ENCODE measurements at regions not wholly inside any gene's neighbourhood (a gene's known extent, or its start where the extent isn't known, plus 50 kb on each side); places are given as distances from the start of the nearest gene placed in this dataset.
"Not testable (repeated sequence)": the region's sequence is repeated elsewhere in the genome, so short reads cannot be mapped to it uniquely, and the experiment has no call there.

GRCh38 chr9:18325746-18326011, 148.3 kb upstream of the ADAMTSL1 start:
- intact Hi-C loops (cut with micrococcal nuclease); CTCF ChIA-PET: not testable (repeated sequence)

GRCh38 chr9:18327121-18327520, 146.8 kb upstream of the ADAMTSL1 start:
- no peak for DNase-seq
- H3K4me3 Mint-ChIP-seq = no peak overlapping the region
- no peaks in the 10 kb centered on the region for H3K9me3 Mint-ChIP-seq
- H3K27me3 Mint-ChIP-seq (ENCODE audit: low read depth) = peaks cover 7% of the 10 kb centered on the region
- intact Hi-C loops (cut with micrococcal nuclease) = no loop called here
- CTCF ChIA-PET = interaction anchor here (0.6 kb wide), 1 partner anchor 913 kb away, joined by 3 read pairs; no protein-coding TSS in a partner anchor
- no peak overlapping the region for H3K27ac Mint-ChIP-seq
- no peaks in the 10 kb centered on the region for H3K4me1 Mint-ChIP-seq (ENCODE audit: low read depth)
- no peaks in the 10 kb centered on the region for H3K36me3 Mint-ChIP-seq (ENCODE audit: low read depth)

More at GRCh38 chr9:18325746-18326011, 148.3 kb upstream of the ADAMTSL1 start:
- not testable (repeated sequence) for H3K27ac Mint-ChIP-seq; H3K4me1 Mint-ChIP-seq (ENCODE audit: low read depth); H3K9me3 Mint-ChIP-seq; H3K4me3 Mint-ChIP-seq; H3K27me3 Mint-ChIP-seq (ENCODE audit: low read depth); H3K36me3 Mint-ChIP-seq (ENCODE audit: low read depth); DNase-seq

GRCh38 chr9:18330401-18331309, 143.3 kb upstream of the ADAMTSL1 start:
- Mint-ChIP-seq H3K4me1 (ENCODE audit: low read depth) (no peaks in the 10 kb centered on the region), H3K4me3 (no peak overlapping the region), H3K9me3 (no peaks in the 10 kb centered on the region), H3K27ac (no peak overlapping the region), H3K27me3 (ENCODE audit: low read depth) (peaks cover 7% of the 10 kb centered on the region), H3K36me3 (ENCODE audit: low read depth) (no peaks in the 10 kb centered on the region)
- DNase-seq = no peak
- CTCF ChIA-PET = interaction anchor here (0.6 to 1.1 kb wide), 2 partner anchors 19 to 1268 kb away, joined by 3 read pairs; no protein-coding TSS in a partner anchor
- intact Hi-C loops (cut with micrococcal nuclease) = no loop called here

- H3K4me1 Mint-ChIP-seq (ENCODE audit: low read depth) = no peaks in the 10 kb centered on the region
- no peaks in the 10 kb centered on the region for H3K9me3 Mint-ChIP-seq
- no peak for DNase-seq
- intact Hi-C loops (cut with micrococcal nuclease) = no loop called here
- H3K27me3 Mint-ChIP-seq (ENCODE audit: low read depth) = peaks cover 7% of the 10 kb centered on the region
- CTCF ChIA-PET = interaction anchor here (1.1 kb wide), 1 partner anchor 20 kb away, joined by 3 read pairs; no protein-coding TSS in a partner anchor
- no peak overlapping the region for H3K27ac Mint-ChIP-seq
- H3K4me3 Mint-ChIP-seq = no peak overlapping the region
- no peaks in the 10 kb centered on the region for H3K36me3 Mint-ChIP-seq (ENCODE audit: low read depth)
Measured at GRCh38 chr9:18331310-18331684, 142.7 kb upstream of the ADAMTSL1 start.

- CTCF ChIA-PET = interaction anchor here (1.1 kb wide), 1 partner anchor 20 kb away, joined by 3 read pairs; no protein-coding TSS in a partner anchor
Measured at GRCh38 chr9:18331808-18332209, 142.1 kb upstream of the ADAMTSL1 start.

GRCh38 chr9:18333157-18333556, 140.8 kb upstream of the ADAMTSL1 start:
- Mint-ChIP-seq H3K9me3 (no peaks in the 10 kb centered on the region), H3K27ac (no peak overlapping the region), H3K36me3 (ENCODE audit: low read depth) (no peaks in the 10 kb centered on the region), H3K4me3 (no peak overlapping the region), H3K4me1 (ENCODE audit: low read depth) (no peaks in the 10 kb centered on the region), H3K27me3 (ENCODE audit: low read depth) (peaks cover 9% of the 10 kb centered on the region)
- no peak for DNase-seq
- CTCF ChIA-PET = interaction anchor here (1.4 kb wide), 1 partner anchor 110 kb away, joined by 3 read pairs; no protein-coding TSS in a partner anchor
- intact Hi-C loops (cut with micrococcal nuclease) = no loop called here

More at GRCh38 chr9:18331808-18332209, 142.1 kb upstream of the ADAMTSL1 start:
- H3K27ac Mint-ChIP-seq = no peak overlapping the region
- DNase-seq = no peak
- no peaks in the 10 kb centered on the region for H3K9me3 Mint-ChIP-seq
- H3K27me3 Mint-ChIP-seq (ENCODE audit: low read depth) = peaks cover 7% of the 10 kb centered on the region
- no peak overlapping the region for H3K4me3 Mint-ChIP-seq
- intact Hi-C loops (cut with micrococcal nuclease) = no loop called here
- no peaks in the 10 kb centered on the region for H3K36me3 Mint-ChIP-seq (ENCODE audit: low read depth)
- H3K4me1 Mint-ChIP-seq (ENCODE audit: low read depth) = no peaks in the 10 kb centered on the region

- H3K9me3 Mint-ChIP-seq = peaks cover 12% of the 10 kb centered on the region
- H3K36me3 Mint-ChIP-seq (ENCODE audit: low read depth) = no peaks in the 10 kb centered on the region
- no peak overlapping the region for H3K27ac Mint-ChIP-seq
- intact Hi-C loops (cut with micrococcal nuclease) = no loop called here
- no peak overlapping the region for H3K4me3 Mint-ChIP-seq
- H3K4me1 Mint-ChIP-seq (ENCODE audit: low read depth) = no peaks in the 10 kb centered on the region
- peaks cover 5% of the 10 kb centered on the region for H3K27me3 Mint-ChIP-seq (ENCODE audit: low read depth)
- CTCF ChIA-PET = no interaction called here
- DNase-seq = no peak
Measured at GRCh38 chr9:18335825-18336224, 138.1 kb upstream of the ADAMTSL1 start.

GRCh38 chr9:18338042-18338441, 135.9 kb upstream of the ADAMTSL1 start:
- CTCF ChIA-PET = no interaction called here
- Mint-ChIP-seq H3K9me3 (peaks cover 18% of the 10 kb centered on the region), H3K4me3 (no peak overlapping the region), H3K27me3 (ENCODE audit: low read depth) (peaks cover 5% of the 10 kb centered on the region), H3K4me1 (ENCODE audit: low read depth) (no peaks in the 10 kb centered on the region), H3K27ac (no peak overlapping the region), H3K36me3 (ENCODE audit: low read depth) (no peaks in the 10 kb centered on the region)
- intact Hi-C loops (cut with micrococcal nuclease) = no loop called here
- DNase-seq = no peak

GRCh38 chr9:18343784-18344183, 130.2 kb upstream of the ADAMTSL1 start:
- peaks cover 18% of the 10 kb centered on the region for H3K9me3 Mint-ChIP-seq
- H3K4me3 Mint-ChIP-seq = no peak overlapping the region
- CTCF ChIA-PET = no interaction called here
- H3K27ac Mint-ChIP-seq = no peak overlapping the region
- no peaks in the 10 kb centered on the region for H3K4me1 Mint-ChIP-seq (ENCODE audit: low read depth)
- no peaks in the 10 kb centered on the region for H3K27me3 Mint-ChIP-seq (ENCODE audit: low read depth)
- intact Hi-C loops (cut with micrococcal nuclease) = no loop called here
- DNase-seq = no peak
- no peaks in the 10 kb centered on the region for H3K36me3 Mint-ChIP-seq (ENCODE audit: low read depth)

GRCh38 chr9:18346745-18347144, 127.2 kb upstream of the ADAMTSL1 start:
- no peak for DNase-seq
- H3K4me3 Mint-ChIP-seq = no peak overlapping the region
- CTCF ChIA-PET = no interaction called here
- no peaks in the 10 kb centered on the region for H3K4me1 Mint-ChIP-seq (ENCODE audit: low read depth)
- H3K9me3 Mint-ChIP-seq = no peaks in the 10 kb centered on the region
- no peaks in the 10 kb centered on the region for H3K36me3 Mint-ChIP-seq (ENCODE audit: low read depth)
- intact Hi-C loops (cut with micrococcal nuclease) = no loop called here
- no peak overlapping the region for H3K27ac Mint-ChIP-seq
- peaks cover 3% of the 10 kb centered on the region for H3K27me3 Mint-ChIP-seq (ENCODE audit: low read depth)

GRCh38 chr9:18347386-18348082, 126.4 kb upstream of the ADAMTSL1 start:
- Mint-ChIP-seq H3K4me1 (ENCODE audit: low read depth) (no peaks in the 10 kb centered on the region), H3K27ac (no peak overlapping the region), H3K9me3 (no peaks in the 10 kb centered on the region), H3K27me3 (ENCODE audit: low read depth) (peaks cover 3% of the 10 kb centered on the region), H3K36me3 (ENCODE audit: low read depth) (no peaks in the 10 kb centered on the region), H3K4me3 (no peak overlapping the region)
- no peak for DNase-seq
- CTCF ChIA-PET = no interaction called here
- intact Hi-C loops (cut with micrococcal nuclease) = no loop called here

GRCh38 chr9:18348083-18348475, 125.9 kb upstream of the ADAMTSL1 start:
- intact Hi-C loops (cut with micrococcal nuclease) = no loop called here
- Mint-ChIP-seq H3K27me3 (ENCODE audit: low read depth) (peaks cover 3% of the 10 kb centered on the region), H3K27ac (no peak overlapping the region), H3K36me3 (ENCODE audit: low read depth) (no peaks in the 10 kb centered on the region), H3K4me3 (no peak overlapping the region), H3K9me3 (no peaks in the 10 kb centered on the region), H3K4me1 (ENCODE audit: low read depth) (no peaks in the 10 kb centered on the region)
- DNase-seq = no peak
- CTCF ChIA-PET = no interaction called here

- no peak overlapping the region for H3K4me3 Mint-ChIP-seq
- no peaks in the 10 kb centered on the region for H3K4me1 Mint-ChIP-seq (ENCODE audit: low read depth)
- no peak overlapping the region for H3K27ac Mint-ChIP-seq
- intact Hi-C loops (cut with micrococcal nuclease) = no loop called here
- DNase-seq = no peak
- CTCF ChIA-PET = interaction anchor here (1.0 kb wide), 1 partner anchor 94 kb away, joined by 4 read pairs; no protein-coding TSS in a partner anchor
- no peaks in the 10 kb centered on the region for H3K36me3 Mint-ChIP-seq (ENCODE audit: low read depth)
- no peaks in the 10 kb centered on the region for H3K9me3 Mint-ChIP-seq
- H3K27me3 Mint-ChIP-seq (ENCODE audit: low read depth) = peaks cover 5% of the 10 kb centered on the region
Measured at GRCh38 chr9:18349530-18349929, 124.4 kb upstream of the ADAMTSL1 start.

All from activated naive CD4-positive, alpha-beta T cell treated with anti-CD3 and anti-CD28 coated beads for 36 hours (primary cell).